HG02970 (cell line): ENCODE measurements at regions not wholly inside any gene's neighbourhood (a gene's known extent, or its start where the extent isn't known, plus 50 kb on each side); places are given as distances from the start of the nearest gene placed in this dataset.

ENCODE experiments used
- ATAC-seq: cut with Tn5 transposase; IDR thresholded peaks from one replicate; pipeline ENCODE4 v1.9.1; 2021; ENCODE audit warnings: mild to moderate bottlenecking, moderate library complexity, moderate number of reproducible peaks; ENCODE audit not compliant: unreplicated experiment, low FRiP score

GRCh38 chr1:213821175-213821942, 166.4 kb upstream of the PROX1 start:
- ATAC-seq: no peak

DNA sequence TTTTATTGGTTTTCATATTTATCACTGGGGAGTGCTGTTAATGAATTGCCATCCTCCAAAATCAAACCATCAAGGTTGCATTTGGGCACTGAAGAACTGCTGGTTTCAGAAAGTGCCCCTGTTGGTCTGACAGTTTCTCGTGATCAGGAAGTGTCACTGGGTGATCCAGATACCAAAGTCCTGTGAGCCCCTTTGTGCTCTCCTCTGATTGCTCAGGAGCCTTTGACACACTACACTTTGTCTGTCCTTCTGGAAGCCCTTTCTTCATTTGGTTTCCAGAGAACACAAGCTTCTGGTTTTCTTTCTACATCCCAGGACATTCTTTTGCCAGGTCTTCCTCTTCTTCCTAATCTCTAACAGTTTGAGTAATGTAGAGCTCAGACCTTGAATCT, 165.8 kb upstream of the PROX1 start:
- ATAC-seq: no peak

GRCh38 chr1:213826891-213827290, 160.9 kb upstream of the PROX1 start:
- no peak for ATAC-seq

- no peak for ATAC-seq
Observed at GRCh38 chr1:213828867-213829266, 158.9 kb upstream of the PROX1 start.

GRCh38 chr1:213829780-213830179, 158.0 kb upstream of the PROX1 start:
- no peak for ATAC-seq

DNA sequence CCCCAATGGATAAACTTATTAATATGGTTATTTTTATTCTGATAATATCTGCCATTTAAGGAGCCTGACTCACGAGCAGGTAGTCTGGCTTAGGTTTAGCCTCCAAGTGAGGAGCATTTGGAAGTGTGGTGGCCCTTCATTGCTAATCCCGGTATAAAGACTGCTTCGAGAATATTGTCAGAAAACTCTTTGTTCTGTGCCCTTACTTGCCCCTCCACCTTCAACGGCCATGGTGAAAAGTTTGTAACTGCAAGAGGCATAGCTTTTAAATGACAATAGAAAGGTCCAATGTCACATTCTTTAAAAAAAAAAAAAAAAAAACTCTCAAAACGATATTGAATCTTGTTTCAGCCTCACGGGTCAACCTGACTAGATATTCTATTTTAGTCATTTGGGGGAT, 157.4 kb upstream of the PROX1 start:
- ATAC-seq: no peak

DNA sequence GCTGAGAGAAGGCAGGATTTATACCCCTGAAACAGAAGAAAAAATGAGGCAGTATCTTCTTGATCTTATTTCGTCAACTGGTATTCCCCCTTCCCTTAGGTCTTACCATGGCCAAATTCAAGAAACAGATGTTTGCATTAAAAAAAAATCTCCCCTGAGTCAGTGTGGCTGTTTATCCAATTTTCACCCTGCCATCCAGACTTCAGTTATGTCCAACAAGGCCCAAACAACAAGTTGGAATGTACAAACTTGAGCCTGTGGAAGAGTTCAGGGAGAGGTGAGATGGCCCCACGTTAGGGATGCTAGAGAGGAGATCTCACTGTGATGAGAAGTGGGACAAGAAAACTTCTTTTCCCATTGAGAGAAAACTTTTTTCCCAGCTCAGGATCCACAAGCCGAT, 147.2 kb upstream of the PROX1 start:
- no peak for ATAC-seq

- no peak for ATAC-seq
Observed at GRCh38 chr1:213844632-213845031, 143.1 kb upstream of the PROX1 start.

GRCh38 chr1:213852107-213852506, 135.7 kb upstream of the PROX1 start:
- no peak for ATAC-seq

DNA sequence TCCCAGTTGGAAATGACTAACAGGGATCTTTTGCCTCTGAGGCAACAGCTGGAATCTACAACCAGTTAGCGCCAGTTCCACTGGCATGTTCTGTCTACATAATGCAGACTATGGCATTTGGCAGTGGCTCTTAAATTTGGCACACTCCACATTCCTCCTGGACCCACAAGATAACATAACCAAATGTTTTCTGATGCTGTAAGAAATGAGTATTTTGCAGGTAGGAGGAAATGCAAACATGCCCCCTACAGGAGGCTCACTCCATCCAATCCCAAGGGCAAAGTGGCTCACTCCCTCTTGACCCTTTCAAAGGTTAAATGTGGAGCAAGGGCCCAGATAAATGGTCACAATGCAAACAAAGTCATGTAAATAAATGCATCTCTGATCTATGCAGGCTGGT, 129.2 kb upstream of the PROX1 start:
- ATAC-seq: no peak

GRCh38 chr1:213861841-213862240, 125.9 kb upstream of the PROX1 start:
- no peak for ATAC-seq

- no peak for ATAC-seq
Observed at GRCh38 chr1:213864091-213864490, 123.7 kb upstream of the PROX1 start.

DNA sequence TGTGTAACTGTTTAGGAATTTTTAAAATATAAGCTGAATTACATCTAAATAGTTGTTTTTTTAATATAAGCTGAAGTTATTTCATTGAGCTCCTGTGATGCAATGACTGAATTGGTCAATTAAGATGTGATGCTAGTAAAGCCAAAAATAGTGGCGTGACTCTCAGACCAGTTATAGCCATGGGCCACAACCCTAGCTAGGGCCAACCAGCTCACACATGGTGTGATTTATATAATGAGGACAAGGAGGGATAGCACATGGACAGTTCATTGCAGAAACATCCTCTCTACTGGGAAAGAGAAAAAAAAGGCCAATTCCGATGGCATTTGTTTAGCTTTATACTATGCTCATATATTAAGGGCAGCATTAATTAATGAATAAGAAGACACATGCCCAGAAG, 119.3 kb upstream of the PROX1 start:
- ATAC-seq: no peak

DNA sequence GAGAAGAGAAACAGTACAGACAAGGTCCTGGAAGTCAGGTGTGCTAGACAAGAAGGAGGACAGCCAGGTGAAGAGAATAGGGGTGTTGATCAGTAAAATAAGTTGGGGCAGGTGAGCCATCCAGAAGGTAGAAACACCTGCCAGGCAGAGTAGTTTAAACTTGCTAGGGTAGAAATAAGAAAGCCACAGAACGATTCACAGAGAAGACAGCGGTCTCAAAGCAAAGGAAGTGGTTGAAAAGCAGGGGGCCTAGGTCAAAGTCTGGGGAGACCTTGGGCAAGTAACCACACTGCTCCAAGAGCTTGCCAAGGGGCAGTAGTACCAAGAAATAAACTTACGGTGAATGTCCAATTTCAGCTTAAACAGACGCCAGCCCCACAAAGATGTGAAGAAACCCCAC, 116.6 kb upstream of the PROX1 start:
- ATAC-seq: no peak

DNA sequence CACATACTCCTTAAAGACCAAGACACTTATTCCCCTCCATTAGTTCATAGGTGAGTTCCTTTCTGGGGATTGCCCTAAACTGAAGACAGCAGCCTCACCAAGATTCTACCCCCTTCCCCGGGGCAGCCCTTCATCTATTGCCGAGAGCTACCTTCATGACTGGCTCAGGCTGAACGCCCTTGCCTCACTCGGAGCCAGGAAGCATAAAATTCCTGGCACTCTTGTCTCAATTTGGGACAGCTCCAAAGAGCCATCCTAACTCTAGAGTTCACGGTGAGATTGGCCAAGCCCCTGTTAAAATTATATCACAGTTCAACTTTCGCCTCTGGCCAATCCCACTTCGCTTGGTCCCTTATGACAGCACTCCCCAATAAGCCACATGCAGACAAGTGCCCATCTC, 113.0 kb upstream of the PROX1 start:
- no peak for ATAC-seq

DNA sequence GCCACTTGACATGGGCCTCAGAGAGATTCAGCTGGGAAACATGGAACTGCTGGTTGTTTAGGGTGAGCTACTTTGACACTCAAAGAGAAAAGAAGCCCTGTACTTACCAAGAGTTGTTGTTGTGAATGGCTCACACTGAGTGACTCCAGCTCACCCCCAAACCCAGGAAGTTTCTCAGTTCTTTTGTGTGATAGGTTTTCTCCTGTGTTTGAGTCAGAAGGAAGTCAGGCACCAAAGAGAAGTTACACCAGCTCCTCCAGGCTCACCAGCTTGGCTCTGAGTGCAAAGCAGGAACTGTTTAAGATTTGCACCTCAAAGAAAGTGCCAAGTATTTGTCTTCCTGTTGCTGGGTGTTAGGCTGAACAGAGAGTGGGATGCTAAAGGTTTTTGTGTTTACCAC, 111.2 kb upstream of the PROX1 start:
- ATAC-seq: no peak

DNA sequence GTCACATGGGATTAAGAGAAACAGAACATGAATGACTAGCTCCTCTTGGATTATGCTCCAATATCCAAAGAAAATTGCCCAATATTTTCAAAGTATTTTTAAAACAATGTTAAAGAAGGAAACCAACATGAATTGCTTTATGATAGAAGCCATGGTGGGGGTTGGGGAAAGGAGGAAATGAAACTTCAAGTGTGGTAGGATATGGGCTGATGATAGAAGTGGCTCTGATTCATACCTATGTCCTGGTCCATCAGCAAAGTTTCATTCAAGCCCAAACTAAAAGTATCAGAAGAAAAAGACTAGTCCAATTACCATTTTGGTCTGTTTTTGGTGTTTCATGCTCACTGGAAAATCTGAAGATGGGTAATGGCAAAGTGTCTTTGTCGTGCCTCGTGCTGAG, 104.2 kb upstream of the PROX1 start:
- ATAC-seq: no peak

DNA sequence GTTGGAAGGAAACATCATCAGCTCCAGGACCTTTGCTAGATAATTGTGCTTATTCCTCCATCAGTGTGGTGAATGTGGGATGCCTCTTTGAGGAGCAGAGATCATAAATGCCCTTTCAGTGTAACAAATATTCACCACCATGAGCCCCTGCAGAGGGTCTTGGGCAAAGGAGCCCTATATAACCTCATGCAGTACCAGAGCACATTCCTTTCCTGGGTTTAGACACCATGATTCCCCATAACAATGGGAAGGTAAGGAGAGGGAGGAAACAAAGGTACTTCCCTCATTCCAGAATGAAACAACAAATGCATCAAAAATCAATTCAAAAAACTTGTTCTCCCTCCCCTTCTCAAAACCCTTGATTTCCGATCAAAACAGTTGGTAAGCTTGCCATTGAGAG, 103.4 kb upstream of the PROX1 start:
- ATAC-seq: no peak

- ATAC-seq: no peak
Observed at GRCh38 chr1:213884942-213885341, 102.8 kb upstream of the PROX1 start.

DNA sequence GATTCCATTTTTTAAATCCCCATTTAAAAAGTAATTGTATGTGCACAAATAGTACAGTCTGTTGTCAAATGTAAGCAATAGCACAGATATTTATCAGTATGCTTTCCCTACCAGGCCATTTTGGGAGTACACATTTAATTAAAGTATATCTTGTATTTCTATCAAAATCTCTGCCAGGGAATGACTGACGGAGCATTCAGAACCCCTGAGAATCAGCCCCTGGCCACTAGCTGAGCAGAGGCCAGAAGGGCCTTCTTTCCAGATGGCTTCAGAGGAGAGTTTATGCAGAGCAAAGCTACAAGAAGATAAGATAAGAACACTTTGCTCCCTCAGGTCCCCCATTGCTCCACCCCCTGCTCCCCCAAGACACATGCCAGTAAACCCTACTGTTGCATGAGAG, 99.9 kb upstream of the PROX1 start:
- no peak for ATAC-seq

- no peak for ATAC-seq
Observed at GRCh38 chr1:213891989-213892902, 95.5 kb upstream of the PROX1 start.

DNA sequence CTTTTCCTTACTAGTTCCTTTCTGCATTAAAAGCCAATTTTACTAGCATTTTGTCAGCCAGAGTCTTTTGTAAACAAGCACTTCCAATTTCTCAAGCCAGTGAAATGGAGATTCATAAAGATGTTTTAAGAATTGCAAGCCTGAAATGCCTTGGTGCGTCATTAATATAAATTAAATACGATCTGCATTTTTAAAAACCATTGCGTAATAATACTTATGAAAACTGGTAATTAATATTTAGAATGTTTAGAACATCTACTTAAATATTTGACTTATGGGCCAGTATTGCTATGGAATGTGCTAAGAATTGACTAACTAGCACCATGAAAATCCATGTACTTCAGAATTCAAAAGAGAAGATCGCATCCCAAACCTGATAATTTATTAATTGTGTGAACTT, 89.1 kb upstream of the PROX1 start:
- ATAC-seq: no peak
